ENCODE measurements at regions not wholly inside any gene's neighbourhood (a gene's known extent, or its start where the extent isn't known, plus 50 kb on each side); places are given as distances from the start of the nearest gene placed in this dataset.

DNA sequence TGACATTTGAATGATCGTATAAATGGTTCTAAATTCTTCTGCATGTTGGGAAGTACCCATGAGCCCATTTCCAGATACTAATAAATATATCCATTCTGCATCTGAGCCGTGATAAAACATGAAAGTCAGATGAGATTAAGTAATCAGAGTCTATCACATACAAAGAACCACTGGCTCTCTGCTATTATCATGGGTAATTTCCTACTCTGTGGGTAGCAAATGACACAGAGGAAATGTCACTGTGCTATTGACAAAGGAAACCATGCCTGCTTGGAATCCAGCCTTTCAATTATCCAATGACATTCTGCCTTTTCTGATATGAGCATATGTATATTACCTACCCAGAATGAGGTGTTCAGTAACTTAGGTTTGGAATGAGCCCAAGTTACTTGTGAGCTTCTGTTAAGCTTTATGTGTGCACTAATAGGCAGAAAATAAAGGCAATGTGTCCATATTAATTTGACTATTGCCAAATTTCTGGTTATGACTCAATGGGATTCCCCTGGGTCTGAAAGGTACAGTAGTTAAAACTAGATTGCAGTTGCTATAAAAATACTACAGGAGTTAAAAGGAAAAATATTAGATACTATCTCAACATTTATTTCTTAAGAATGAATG is 238.7 kb upstream of the KCNIP4 start:
- TF ChIP-seq, protein P1, sequence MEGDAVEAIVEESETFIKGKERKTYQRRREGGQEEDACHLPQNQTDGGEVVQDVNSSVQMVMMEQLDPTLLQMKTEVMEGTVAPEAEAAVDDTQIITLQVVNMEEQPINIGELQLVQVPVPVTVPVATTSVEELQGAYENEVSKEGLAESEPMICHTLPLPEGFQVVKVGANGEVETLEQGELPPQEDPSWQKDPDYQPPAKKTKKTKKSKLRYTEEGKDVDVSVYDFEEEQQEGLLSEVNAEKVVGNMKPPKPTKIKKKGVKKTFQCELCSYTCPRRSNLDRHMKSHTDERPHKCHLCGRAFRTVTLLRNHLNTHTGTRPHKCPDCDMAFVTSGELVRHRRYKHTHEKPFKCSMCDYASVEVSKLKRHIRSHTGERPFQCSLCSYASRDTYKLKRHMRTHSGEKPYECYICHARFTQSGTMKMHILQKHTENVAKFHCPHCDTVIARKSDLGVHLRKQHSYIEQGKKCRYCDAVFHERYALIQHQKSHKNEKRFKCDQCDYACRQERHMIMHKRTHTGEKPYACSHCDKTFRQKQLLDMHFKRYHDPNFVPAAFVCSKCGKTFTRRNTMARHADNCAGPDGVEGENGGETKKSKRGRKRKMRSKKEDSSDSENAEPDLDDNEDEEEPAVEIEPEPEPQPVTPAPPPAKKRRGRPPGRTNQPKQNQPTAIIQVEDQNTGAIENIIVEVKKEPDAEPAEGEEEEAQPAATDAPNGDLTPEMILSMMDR (IDR thresholded peaks at IDR 0.05; ENCODE audit: insufficient read depth, missing control alignments) = no peak
- DNase-seq (ENCODE audit: insufficient read length, low spot score) (no peak), FAIRE-seq (no peak)

DNA sequence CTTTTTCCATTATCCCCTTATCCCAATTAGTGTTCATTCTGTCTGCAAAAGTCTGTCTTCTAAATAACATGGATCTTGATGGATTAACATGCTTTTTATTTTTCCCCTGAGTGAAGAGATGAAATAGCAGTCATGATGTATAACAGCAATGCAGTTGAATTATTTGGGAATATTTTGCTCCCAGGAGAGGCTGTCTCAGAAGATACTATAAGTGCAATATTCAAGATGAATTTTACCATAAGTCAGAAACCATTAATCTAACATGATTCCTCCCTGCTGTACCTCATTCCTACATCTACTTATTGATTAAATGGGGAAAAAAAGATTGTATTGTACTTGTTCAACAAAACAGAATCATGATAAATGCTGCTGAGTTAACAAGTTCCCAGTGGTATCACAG is 233.2 kb upstream of the KCNIP4 start:
- FAIRE-seq = no peak
- no peak for DNase-seq (ENCODE audit: insufficient read length, low spot score)

DNA sequence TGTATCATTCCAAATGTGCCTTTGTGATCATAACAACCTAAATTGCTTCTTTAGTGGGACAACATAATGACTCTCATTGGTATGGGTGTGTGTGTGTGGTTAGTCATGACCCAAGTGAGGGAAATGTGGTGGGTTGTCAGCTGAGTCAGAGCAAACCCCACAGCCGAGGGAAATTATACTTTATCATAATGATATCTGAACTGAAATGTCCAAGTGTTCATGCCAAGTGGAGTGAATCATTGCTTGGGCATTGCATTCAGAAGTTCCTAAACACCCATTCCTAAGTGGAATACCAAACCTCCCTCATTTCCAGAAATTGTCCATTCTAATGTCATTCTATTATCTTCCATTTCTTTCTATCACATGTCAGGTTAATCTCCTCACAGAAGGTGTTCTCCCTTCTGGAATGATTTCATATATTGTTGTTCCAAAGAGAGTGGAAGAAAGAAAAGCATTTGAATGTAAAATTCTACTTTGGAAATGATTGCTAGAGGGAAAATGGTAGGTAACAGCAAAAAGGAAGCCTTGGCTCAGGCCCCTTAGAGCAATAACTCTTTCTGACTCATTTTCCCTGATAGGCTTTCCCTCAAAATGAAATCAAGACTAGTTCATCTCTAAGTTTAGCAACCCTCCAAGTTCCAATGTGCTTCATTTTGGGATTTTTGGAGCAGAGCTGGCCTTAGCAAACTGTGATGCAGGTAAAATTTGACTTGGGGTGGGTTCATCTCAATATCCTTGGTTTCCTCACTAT is 230.7 kb upstream of the KCNIP4 start:
- TF ChIP-seq, protein P1 (IDR thresholded peaks at IDR 0.05; ENCODE audit: insufficient read depth, missing control alignments) = no peak
- DNase-seq (ENCODE audit: insufficient read length, low spot score) (no peak), FAIRE-seq (no peak)

More for the DNA sequence above, 233.2 kb upstream of the KCNIP4 start:
- TF ChIP-seq, protein P1 (IDR thresholded peaks at IDR 0.05; ENCODE audit: insufficient read depth, missing control alignments) = no peak

DNA sequence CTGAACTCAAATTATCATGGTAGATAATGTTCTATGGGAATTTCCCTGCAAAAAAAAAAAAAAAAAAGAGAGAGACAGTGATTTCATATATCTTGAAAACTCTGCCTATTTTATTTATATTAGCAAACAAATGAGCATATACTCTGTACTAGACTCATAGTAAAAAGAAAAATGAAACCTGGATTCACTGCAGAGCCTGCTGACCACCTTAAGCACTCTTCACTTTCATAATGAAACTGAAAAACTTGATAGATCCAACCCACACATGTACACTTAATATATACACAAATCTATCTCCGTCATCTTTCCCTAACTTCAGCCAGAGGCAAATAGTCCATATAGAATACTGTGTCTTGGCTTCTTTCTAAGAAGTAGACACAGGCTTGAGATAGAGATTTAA is 226.1 kb upstream of the KCNIP4 start:
- TF ChIP-seq, protein P1 (IDR thresholded peaks at IDR 0.05; ENCODE audit: insufficient read depth, missing control alignments) = no peak
- DNase-seq (ENCODE audit: insufficient read length, low spot score) (no peak), FAIRE-seq (no peak)

DNA sequence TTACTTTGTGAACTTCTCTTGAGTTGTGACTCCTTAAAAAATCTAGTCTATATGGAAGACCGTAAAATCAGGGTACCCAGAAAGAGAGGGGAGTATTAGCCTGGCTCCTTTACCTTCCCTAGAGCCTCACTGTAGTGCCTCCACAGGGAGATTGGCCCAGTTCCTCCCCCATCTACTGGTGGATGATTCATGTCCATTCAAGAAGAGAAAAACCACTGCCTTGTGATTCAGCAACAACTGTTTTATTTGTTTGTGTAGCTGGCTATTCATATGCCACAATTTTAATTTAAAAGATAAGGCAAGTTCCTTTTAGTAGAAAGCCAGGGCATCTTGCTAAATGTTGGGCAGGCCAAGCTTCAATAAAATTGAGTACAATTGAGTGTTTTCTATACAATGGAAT is 221.8 kb upstream of the KCNIP4 start:
- TF ChIP-seq, protein P1 (IDR thresholded peaks at IDR 0.05; ENCODE audit: insufficient read depth, missing control alignments) = no peak
- no peak for FAIRE-seq
- no peak for DNase-seq (ENCODE audit: insufficient read length, low spot score)

DNA sequence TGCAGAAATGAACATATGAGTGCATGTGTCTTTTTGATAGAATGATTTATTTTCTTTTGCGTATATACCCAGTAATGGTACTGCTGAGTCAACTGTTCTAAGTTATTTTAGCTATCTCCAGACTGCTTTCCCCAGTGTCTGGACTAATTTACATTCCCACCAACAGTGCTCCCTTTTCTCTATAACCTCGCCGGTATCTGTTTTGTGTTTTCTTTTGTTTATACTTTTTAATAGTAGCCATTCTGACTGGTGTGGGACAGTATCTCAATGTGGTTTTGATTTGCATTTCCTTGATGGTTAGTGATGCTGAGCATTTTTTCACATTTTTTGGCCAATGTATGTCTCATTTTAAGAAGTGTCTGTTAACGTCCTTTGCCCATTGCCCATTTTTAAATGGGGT is 218.6 kb upstream of the KCNIP4 start:
- TF ChIP-seq, protein P1 (IDR thresholded peaks at IDR 0.05; ENCODE audit: insufficient read depth, missing control alignments) = no peak
- no peak for FAIRE-seq
- no peak for DNase-seq (ENCODE audit: insufficient read length, low spot score)

DNA sequence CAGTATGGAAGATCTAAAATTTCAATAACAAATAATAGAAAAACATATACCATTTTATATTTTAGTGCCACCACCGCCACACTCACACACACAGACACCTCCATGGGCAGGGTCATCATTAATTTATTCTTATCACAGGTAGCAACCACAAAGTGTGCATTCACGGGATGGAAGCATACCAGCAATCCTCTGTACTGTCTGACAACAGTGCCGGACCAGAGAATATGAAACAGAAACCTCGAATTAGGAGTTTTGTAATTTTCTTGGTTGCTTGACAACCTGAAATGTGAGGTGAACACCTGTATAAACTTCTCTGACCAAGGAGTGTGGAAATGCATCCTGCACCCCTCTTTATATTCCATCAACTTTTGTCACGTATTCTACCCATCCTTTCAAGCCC is 213.9 kb upstream of the KCNIP4 start:
- DNase-seq (ENCODE audit: insufficient read length, low spot score) = no peak
- no peak for FAIRE-seq
- TF ChIP-seq, protein P1 (IDR thresholded peaks at IDR 0.05; ENCODE audit: insufficient read depth, missing control alignments) = no peak
